HG03064 (cell line): ENCODE measurements at regions not wholly inside any gene's neighbourhood (a gene's known extent, or its start where the extent isn't known, plus 50 kb on each side); places are given as distances from the start of the nearest gene placed in this dataset.
"Not testable (repeated sequence)": the region's sequence is repeated elsewhere in the genome, so short reads cannot be mapped to it uniquely, and the experiment has no call there.

Experiments used
- ATAC-seq: cut with Tn5 transposase; IDR thresholded peaks from one replicate; pipeline ENCODE4 v1.9.1; 2021; ENCODE audit warnings: low read depth; ENCODE audit not compliant: unreplicated experiment

DNA sequence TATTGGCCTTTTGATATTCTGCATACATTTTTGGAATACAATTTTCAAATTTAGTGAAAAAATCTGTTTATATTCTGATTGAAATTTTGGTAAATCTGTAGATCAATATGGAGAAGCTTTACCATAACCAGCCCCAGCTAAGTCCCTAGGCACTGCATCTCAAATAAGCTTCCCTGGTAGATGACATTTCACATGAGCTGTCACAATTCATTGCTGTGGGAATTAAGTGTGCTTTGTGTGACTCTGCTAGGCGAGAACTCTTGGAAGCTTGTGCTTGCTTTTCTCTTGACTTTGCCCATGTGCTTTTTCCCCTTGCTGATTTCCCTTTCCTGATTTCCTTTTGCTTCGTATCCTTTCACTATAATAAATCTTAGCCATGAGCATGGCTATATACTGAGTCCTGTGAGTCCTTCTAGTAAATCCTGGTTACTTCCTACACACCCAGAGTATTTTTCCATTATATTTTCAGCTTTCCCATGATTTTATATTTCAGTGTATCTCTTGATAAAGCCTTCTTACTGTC is 166.5 kb upstream of the MMS22L start:
- no peak for ATAC-seq

- ATAC-seq, result no peak
Observed at GRCh38 chr6:97450087-97450486, 167.1 kb upstream of the MMS22L start.

- ATAC-seq, result no peak
Observed at GRCh38 chr6:97456070-97456469, 173.1 kb upstream of the MMS22L start.

DNA sequence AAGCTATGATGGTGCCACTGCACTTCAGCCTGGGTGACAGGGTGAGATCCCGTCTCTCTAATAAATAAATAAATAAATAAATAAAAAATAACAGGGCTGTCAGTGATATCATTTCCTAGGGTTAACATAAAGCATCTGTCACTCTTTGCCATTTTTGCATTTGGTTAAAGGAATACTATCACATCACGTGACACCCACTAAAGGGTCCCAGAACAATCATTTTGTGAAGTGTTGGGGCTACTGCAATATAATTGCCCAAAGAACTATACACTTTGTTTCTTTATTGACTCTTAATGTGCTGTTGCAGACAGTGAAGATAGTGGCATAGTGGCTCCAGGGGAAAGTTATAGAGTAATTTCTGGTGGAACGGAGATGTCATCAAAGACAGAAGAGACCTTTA is 176.5 kb upstream of the MMS22L start:
- no peak for ATAC-seq

DNA sequence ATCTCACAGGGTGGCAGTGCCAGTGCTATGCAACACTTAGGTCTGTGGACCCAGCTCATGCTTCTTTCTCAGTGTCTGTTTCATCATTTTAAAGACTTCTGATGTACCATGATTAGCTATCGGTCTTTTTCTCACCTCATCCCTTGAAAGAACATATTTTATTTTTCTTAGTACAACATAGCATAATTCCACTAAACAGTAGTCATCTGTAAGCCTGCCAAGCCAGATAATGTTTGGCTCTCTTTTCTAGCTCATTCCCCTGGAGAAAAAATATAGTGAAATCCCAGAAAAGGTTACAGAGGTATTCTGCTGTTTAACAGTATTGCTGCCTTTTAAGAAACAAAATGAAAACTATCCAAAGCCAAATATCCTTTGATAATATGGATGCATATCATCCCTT is 177.0 kb upstream of the MMS22L start:
- ATAC-seq, result no peak

DNA sequence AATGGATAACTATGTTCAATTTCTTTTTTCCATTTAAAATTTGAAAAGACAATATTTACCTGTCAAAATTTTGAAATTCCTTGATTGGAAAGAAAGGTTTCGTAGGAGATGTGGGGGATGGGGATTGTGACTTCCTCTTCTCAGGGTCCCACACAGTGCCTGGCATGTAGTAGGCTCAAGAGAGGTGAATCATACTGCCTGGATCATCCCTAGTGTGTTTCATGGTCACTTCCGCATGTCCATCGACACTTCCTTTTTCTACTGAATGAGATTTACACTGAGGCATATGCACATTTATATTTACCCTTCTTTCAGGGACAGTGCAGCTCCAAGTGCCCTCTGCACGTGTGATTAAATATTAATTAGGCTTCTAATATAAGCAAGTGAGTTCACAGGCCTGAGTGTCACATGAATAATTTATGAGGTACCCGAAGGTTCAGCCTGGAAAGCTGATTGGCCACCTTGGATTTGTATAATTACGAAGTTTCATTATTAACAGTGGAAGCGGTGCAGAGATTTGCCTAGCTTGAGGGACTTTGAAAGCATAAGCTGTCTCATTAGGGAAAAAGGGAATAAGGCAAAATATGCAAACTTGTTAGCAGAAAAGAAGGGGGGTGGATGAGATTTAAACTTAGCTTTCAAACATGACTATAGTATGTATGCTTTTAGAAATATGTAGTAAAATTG is 177.5 kb upstream of the MMS22L start:
- ATAC-seq, result no peak

DNA sequence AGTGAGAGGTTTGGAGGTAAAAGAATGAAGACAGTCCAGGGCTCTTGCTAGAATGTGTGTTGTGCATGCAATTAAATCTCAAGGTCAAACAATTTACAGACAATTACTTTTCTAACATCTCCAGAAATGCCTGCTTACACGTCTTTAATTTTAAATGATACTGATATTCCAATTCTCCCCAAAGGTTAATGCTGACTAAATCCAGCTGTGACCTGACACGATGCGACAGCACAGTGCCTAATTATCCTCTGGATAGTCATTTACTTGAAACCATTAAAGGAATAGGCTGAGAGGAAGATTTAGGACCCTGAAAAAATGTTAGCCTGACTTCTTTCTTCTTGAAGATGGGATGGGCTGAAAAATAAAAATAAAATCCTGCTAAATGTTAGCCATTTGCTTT is 178.2 kb upstream of the MMS22L start:
- ATAC-seq, result no peak

DNA sequence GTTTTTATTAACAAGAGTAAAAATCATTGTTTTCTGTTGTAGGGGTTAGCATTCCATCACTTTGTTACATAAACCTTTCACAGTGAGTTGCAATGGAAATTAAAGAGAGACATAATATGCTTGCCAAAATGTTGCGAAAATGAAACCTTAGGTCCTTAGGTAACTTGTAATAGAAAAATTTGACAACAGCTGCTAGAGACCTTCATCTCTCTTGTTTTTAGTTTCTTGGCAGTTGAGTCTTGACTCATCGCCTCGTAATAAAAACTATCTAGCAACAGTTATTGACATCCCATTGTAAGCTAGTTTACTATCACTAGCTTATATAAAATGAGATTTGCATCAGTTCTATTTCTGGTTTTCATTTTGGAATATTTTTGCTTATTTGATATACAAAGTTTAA is 179.0 kb upstream of the MMS22L start:
- no peak for ATAC-seq

- ATAC-seq, result no peak
Observed at GRCh38 chr6:97462938-97463598, 180.1 kb upstream of the MMS22L start.

GRCh38 chr6:97465877-97466561 is 183.0 kb upstream of the MMS22L start:
- ATAC-seq, result no peak

DNA sequence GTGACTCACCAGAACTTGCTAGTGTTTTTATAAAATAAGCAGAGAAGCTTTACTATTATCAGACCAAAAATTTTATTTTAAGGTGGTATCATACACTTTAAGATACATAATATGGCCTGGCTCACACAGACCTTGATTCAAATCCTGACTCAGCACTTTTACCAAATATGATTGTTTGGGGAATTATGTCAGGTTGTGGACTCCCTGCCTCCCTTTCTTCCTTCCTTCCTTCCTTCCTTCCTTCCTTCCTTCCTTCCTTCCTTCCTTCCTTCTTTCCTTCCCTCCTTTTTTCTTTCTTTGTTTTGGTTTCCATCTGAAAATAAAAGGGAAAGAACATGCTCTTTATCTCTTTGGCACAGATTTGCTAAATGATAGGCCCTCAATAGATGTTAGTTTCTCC is 186.0 kb upstream of the MMS22L start:
- no peak for ATAC-seq

DNA sequence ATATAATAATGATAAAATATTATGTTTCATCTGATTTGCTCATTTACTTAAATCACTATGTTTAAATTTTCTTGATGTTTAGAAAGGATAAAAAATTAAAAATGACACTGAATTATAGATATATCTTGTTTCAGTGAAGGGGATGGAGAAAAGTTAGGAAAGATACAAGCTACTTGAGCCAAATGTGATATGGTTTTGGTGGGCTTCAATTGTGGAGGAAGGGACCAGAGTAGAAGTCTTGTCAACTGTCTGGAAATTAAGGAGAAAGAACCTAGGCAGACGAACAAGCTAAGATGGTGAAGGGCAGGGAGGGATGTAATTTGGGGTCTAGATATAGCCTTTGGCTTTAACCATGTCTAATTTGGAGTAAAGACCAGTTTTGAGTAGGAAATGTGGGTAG is 186.4 kb upstream of the MMS22L start:
- ATAC-seq, result no peak

DNA sequence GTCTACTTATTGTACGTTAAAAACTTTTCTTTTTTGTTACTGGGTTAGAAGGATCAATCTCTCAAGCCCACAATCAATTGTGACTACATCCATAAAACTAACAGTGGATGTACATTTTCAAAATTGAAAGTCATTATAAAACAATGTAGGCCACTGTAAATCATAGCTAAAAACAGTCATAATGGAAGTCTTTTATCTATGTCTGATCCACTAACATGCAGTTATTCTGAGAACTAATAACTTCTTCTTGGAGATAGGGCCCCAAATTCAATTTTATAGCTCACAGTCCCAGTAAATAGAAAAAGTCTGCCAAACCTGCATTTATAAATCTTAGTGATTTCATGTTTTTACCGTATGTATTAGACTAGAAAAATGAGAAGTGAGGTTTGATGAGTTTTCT is 187.3 kb upstream of the MMS22L start:
- no peak for ATAC-seq

GRCh38 chr6:97473979-97474378 is 191.0 kb upstream of the MMS22L start:
- ATAC-seq, result no peak

GRCh38 chr6:97497713-97498331 is 214.8 kb upstream of the MMS22L start:
- ATAC-seq, result peak; percentile 98

GRCh38 chr6:97501853-97502252 is 218.8 kb upstream of the MMS22L start:
- no peak for ATAC-seq

DNA sequence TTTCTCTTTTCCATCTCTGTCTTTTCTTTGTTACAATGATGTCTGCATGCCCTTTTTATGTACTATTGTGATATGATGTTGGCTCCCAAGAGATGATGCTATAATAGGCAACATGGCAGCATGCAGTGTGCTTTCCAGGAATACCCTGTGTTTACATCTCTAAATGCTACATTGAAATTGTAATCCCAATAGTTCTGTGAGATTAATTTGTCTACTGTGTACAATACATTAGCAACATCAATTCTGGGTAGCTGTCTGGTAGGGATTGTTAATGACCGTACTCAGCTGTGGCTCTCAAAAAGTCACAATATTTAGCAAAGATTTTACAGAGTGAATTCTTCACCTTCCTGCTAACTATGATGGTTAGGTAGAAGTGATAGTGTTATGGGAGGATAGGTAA is 225.6 kb upstream of the MMS22L start:
- no peak for ATAC-seq

DNA sequence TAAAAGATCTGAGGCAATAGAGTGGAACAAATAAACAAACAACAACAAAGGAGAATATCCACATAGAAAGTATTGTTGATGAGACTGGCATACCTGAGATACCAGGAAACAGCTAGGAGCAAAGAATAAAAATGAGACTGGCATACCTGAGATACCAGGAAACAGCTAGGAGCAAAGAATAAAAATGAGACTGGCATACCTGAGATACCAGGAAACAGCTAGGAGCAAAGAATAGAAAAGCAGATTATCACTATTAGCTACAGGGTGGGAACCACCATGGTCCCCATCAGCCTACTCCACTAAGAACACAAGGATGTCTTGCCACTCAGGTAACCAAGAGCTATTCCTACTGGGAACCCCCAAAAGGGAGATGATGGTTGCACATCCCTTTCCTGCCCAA is 230.2 kb upstream of the MMS22L start:
- not testable (repeated sequence) for ATAC-seq

GRCh38 chr6:97524811-97525210 is 241.8 kb upstream of the MMS22L start:
- no peak for ATAC-seq

DNA sequence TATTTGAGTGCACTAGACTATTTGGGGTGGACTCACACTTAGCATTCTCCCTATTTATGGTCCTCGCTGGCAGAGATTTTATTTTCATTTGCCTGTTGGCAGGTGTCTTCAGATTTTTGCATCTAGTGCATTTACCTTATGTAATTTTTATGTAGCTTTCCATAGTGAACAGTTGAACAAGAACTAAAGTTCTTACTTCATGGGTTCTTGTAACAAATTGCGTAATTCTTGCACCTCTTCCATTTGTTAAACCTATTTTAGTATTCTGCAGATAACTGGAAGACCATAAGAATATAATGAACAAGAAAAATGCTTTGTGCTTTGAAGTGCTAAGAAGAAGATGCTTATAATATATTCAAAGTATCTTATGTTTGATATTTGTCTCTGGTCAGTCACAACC is 252.8 kb upstream of the MMS22L start:
- no peak for ATAC-seq

GRCh38 chr6:97548354-97548753 is 265.3 kb upstream of the MMS22L start:
- ATAC-seq, result no peak
